ENCODE measurements at regions not wholly inside any gene's neighbourhood (a gene's known extent, or its start where the extent isn't known, plus 50 kb on each side); places are given as distances from the start of the nearest gene placed in this dataset.
"Not testable (repeated sequence)": the region's sequence is repeated elsewhere in the genome, so short reads cannot be mapped to it uniquely, and the experiment has no call there.

- DNase-seq (ENCODE audit: low read depth in 2 of 2) = no peak
These were observed 192.7 kb upstream of the ADAMTSL1 start for GRCh38 chr9:18281291-18281690.

- no peak for DNase-seq (ENCODE audit: low read depth in 2 of 2)
These were observed 179.7 kb upstream of the ADAMTSL1 start for GRCh38 chr9:18294229-18294628.

GRCh38 chr9:18296702-18297055, 177.3 kb upstream of the ADAMTSL1 start:
- no peak for DNase-seq (ENCODE audit: low read depth in 2 of 2)

GRCh38 chr9:18297056-18297841, 176.7 kb upstream of the ADAMTSL1 start:
- DNase-seq (ENCODE audit: low read depth in 2 of 2) = no peak

GRCh38 chr9:18299449-18299848, 174.5 kb upstream of the ADAMTSL1 start:
- no peak for DNase-seq (ENCODE audit: low read depth in 2 of 2)

GRCh38 chr9:18305167-18305806, 168.7 kb upstream of the ADAMTSL1 start:
- not testable (repeated sequence) for DNase-seq (ENCODE audit: low read depth in 2 of 2)

- no peak for DNase-seq (ENCODE audit: low read depth in 2 of 2)
These were observed 159.6 kb upstream of the ADAMTSL1 start for GRCh38 chr9:18314316-18314715.

GRCh38 chr9:18317896-18318295, 156.1 kb upstream of the ADAMTSL1 start:
- DNase-seq (ENCODE audit: low read depth in 2 of 2) = no peak

- DNase-seq (ENCODE audit: low read depth in 2 of 2) = no peak
These were observed 154.0 kb upstream of the ADAMTSL1 start for GRCh38 chr9:18319918-18320445.

- no peak for DNase-seq (ENCODE audit: low read depth in 2 of 2)
These were observed 148.8 kb upstream of the ADAMTSL1 start for GRCh38 chr9:18324928-18325745.

- not testable (repeated sequence) for DNase-seq (ENCODE audit: low read depth in 2 of 2)
These were observed 148.3 kb upstream of the ADAMTSL1 start for GRCh38 chr9:18325746-18326011.

- DNase-seq (ENCODE audit: low read depth in 2 of 2) = no peak
These were observed 146.8 kb upstream of the ADAMTSL1 start for GRCh38 chr9:18327121-18327520.

GRCh38 chr9:18330401-18331309, 143.3 kb upstream of the ADAMTSL1 start:
- no peak for DNase-seq (ENCODE audit: low read depth in 2 of 2)

- DNase-seq (ENCODE audit: low read depth in 2 of 2) = no peak
These were observed 142.7 kb upstream of the ADAMTSL1 start for GRCh38 chr9:18331310-18331684.

GRCh38 chr9:18331808-18332209, 142.1 kb upstream of the ADAMTSL1 start:
- no peak for DNase-seq (ENCODE audit: low read depth in 2 of 2)

- no peak for DNase-seq (ENCODE audit: low read depth in 2 of 2)
These were observed 140.8 kb upstream of the ADAMTSL1 start for GRCh38 chr9:18333157-18333556.

- no peak for DNase-seq (ENCODE audit: low read depth in 2 of 2)
These were observed 138.1 kb upstream of the ADAMTSL1 start for GRCh38 chr9:18335825-18336224.

GRCh38 chr9:18338042-18338441, 135.9 kb upstream of the ADAMTSL1 start:
- DNase-seq (ENCODE audit: low read depth in 2 of 2) = no peak

GRCh38 chr9:18343784-18344183, 130.2 kb upstream of the ADAMTSL1 start:
- DNase-seq (ENCODE audit: low read depth in 2 of 2) = no peak

GRCh38 chr9:18346745-18347144, 127.2 kb upstream of the ADAMTSL1 start:
- no peak for DNase-seq (ENCODE audit: low read depth in 2 of 2)

- DNase-seq (ENCODE audit: low read depth in 2 of 2) = no peak
These were observed 126.4 kb upstream of the ADAMTSL1 start for GRCh38 chr9:18347386-18348082.
